ENCODE measurements at regions not wholly inside any gene's neighbourhood (a gene's known extent, or its start where the extent isn't known, plus 50 kb on each side); places are given as distances from the start of the nearest gene placed in this dataset.

- no peak for DNase-seq
Measured at GRCh38 chr7:1380821-1381580, 78.3 kb downstream of the MICALL2 start.

GRCh38 chr7:1382553-1383397 is 76.5 kb downstream of the MICALL2 start:
- DNase-seq, result no peak

- no peak for DNase-seq
Measured at GRCh38 chr7:1383398-1384112, 75.7 kb downstream of the MICALL2 start.

- no peak for DNase-seq
Measured at GRCh38 chr7:1384113-1384415, 75.2 kb downstream of the MICALL2 start.
